HCT116 (cell line): ENCODE measurements at regions not wholly inside any gene's neighbourhood (a gene's known extent, or its start where the extent isn't known, plus 50 kb on each side); places are given as distances from the start of the nearest gene placed in this dataset.

Source experiments
- ATAC-seq: fragments of 200-7000 bp; cut with Tn5 transposase; 2 replicates; pipeline ENCODE4 v1.9.1; 2020; ENCODE audit warnings: mild to moderate bottlenecking, moderate library complexity
- BruUV-seq: library from RNA; stranded (reverse); fragments of 400-500 nt; replicated peaks from 2 replicates; lab custom pipeline; 2021; lab: Mats Ljungman, UMichigan
- CTCF ChIA-PET: fragments of 300-600 bp; sonication (Branson Sonifier 250); formaldehyde crosslinking; loops from one replicate; lab custom pipeline; 2021; ENCODE audit warnings: antibody characterized with exemption; lab: Charles Lee
- POLR2A ChIA-PET: fragments of 300-600, 350-600 bp; sonication (Branson Sonifier 250); formaldehyde crosslinking; loops from one replicate; lab custom pipeline; 2021; ENCODE audit warnings: antibody characterized with exemption; lab: Charles Lee
- RAD21 ChIA-PET, 2 experiments: fragments of 300-600 bp; sonication (Branson Sonifier 250); formaldehyde crosslinking; loops; one replicate each; lab custom pipeline; 2023; ENCODE audit warnings: low total read pairs in 2 of 2; ENCODE audit not compliant: uncharacterized antibody in 2 of 2, unreplicated experiment in 2 of 2, low non-redundant PET in 1 of 2; lab: Charles Lee
- DNase-seq: peaks from one replicate; pipeline ENCODE4 v3.0.0-alpha.2; 2010; ENCODE audit warnings: low read depth, low spot score
- H2AFZ ChIP-seq: fragments of 200-600 bp; shearing (Covaris generic), sonication (generic); 2 replicates; pipeline ENCODE4 v1.6.1; 2017; ENCODE audit warnings: low read depth, mixed run types, mixed read lengths, antibody characterized with exemption, low read length; ENCODE audit not compliant: poor library complexity, severe bottlenecking
- H3K27ac ChIP-seq: 2 replicates; pipeline ENCODE4 v1.5.1; 2012; ENCODE audit warnings: low read depth, low read length
- H3K27me3 ChIP-seq: fragments of 200-600 bp; sonication (generic); 2 replicates; pipeline ENCODE4 v1.6.1; 2016; ENCODE audit warnings: mixed run types, low read length, mixed read lengths; ENCODE audit not compliant: insufficient read depth
- H3K36me3 ChIP-seq, 2 experiments: fragments of 200-500 bp in 1 of 2; fragments of 200-600 bp in 1 of 2; sonication (Bioruptor generic) in 1 of 2; sonication (generic) in 1 of 2; 2 replicates each; pipeline versions ENCODE4 v1.5.1 to v1.6.1; 2014 to 2016; ENCODE audit warnings: low read length in 2 of 2, inconsistent platforms in 1 of 2, mixed read lengths in 1 of 2, mixed run types in 1 of 2; ENCODE audit not compliant: insufficient read depth in 2 of 2, control insufficient read depth in 1 of 2
- H3K4me1 ChIP-seq, 2 experiments: fragments of 200-600 bp in 1 of 2; sonication (generic) in 1 of 2; 2 replicates each; pipeline versions ENCODE4 v1.5.1 to v1.6.1; 2012 to 2017; ENCODE audit warnings: low read length in 2 of 2, inconsistent platforms in 1 of 2, mild to moderate bottlenecking in 1 of 2, mixed read lengths in 1 of 2, mixed run types in 1 of 2, moderate library complexity in 1 of 2; ENCODE audit not compliant: insufficient read depth in 2 of 2, control insufficient read depth in 1 of 2
- H3K4me2 ChIP-seq: fragments of 200-600 bp; sonication (generic); 2 replicates; pipeline ENCODE4 v1.6.1; 2017; ENCODE audit warnings: mixed run types, low read length, mixed read lengths
- H3K4me3 ChIP-seq, 2 experiments: fragments of 200-600 bp in 1 of 2; sonication (generic) in 1 of 2; replicated peaks in 1 of 2; 2 replicates each; pipeline ENCODE4 v1.5.1; 2011 to 2016; ENCODE audit warnings: low read length in 2 of 2, control low read depth in 1 of 2, low read depth in 1 of 2, mild to moderate bottlenecking in 1 of 2, mixed read lengths in 1 of 2, mixed run types in 1 of 2
- H3K79me2 ChIP-seq: fragments of 200-600 bp; sonication (generic); 2 replicates; pipeline ENCODE4 v1.6.1; 2017; ENCODE audit warnings: mild to moderate bottlenecking, mixed run types, low read length, moderate library complexity, mixed read lengths; ENCODE audit not compliant: insufficient read depth
- H3K9ac ChIP-seq: fragments of 200-600 bp; sonication (generic); 2 replicates; pipeline ENCODE4 v1.6.1; 2016; ENCODE audit warnings: low read length, mixed read lengths
- H3K9me2 ChIP-seq: fragments of 200-600 bp; sonication (generic), shearing (Covaris generic); 2 replicates; pipeline ENCODE4 v1.6.1; 2017; ENCODE audit warnings: mixed run types, mild to moderate bottlenecking, moderate library complexity; ENCODE audit not compliant: insufficient read depth
- H3K9me3 ChIP-seq, 2 experiments: fragments of 200-500 bp in 1 of 2; fragments of 200-600 bp in 1 of 2; sonication (Bioruptor generic) in 1 of 2; sonication (generic) in 1 of 2; 2 replicates each; pipeline ENCODE4 v1.6.1; 2014 to 2017; ENCODE audit warnings: low read length in 2 of 2, mixed read lengths in 2 of 2, inconsistent platforms in 1 of 2, low read depth in 1 of 2, mild to moderate bottlenecking in 1 of 2, mixed run types in 1 of 2, moderate library complexity in 1 of 2; ENCODE audit not compliant: control insufficient read depth in 1 of 2, insufficient read depth in 1 of 2
- H4K20me1 ChIP-seq: fragments of 200-600 bp; sonication (generic), shearing (Covaris generic); 2 replicates; pipeline ENCODE4 v1.6.1; 2017; ENCODE audit warnings: mixed run types, mild to moderate bottlenecking, moderate library complexity; ENCODE audit not compliant: insufficient read depth
- ATF3 ChIP-seq: IDR thresholded peaks from 2 replicates; pipeline ENCODE4 v1.6.1; 2012
- CBX3 ChIP-seq: IDR thresholded peaks from 2 replicates; pipeline ENCODE4 v1.6.1; 2012; ENCODE audit warnings: low read depth
- CEBPB ChIP-seq: IDR thresholded peaks from 2 replicates; pipeline ENCODE4 v1.6.1; 2012; ENCODE audit warnings: low read depth
- EGR1 ChIP-seq: IDR thresholded peaks from 2 replicates; pipeline ENCODE4 v1.6.1; 2012; ENCODE audit warnings: low read depth
- ELF1 ChIP-seq: IDR thresholded peaks from 2 replicates; pipeline ENCODE4 v1.6.1; 2012; ENCODE audit warnings: low read depth, borderline replicate concordance
- EZH2 ChIP-seq: fragments of 200-600 bp; sonication (generic); IDR thresholded peaks from 2 replicates; pipeline ENCODE4 v1.6.1; 2017; ENCODE audit warnings: antibody characterized with exemption, mixed run types
- EZH2phosphoT487 ChIP-seq: fragments of 200-600 bp; IDR thresholded peaks from 2 replicates; pipeline ENCODE4 v1.6.1; 2018; ENCODE audit warnings: antibody characterized with exemption, borderline replicate concordance
- JUND ChIP-seq: IDR thresholded peaks from 2 replicates; pipeline ENCODE4 v1.6.1; 2012
- MAX ChIP-seq: IDR thresholded peaks from 2 replicates; pipeline ENCODE4 v1.6.1; 2012
- POLR2A ChIP-seq: IDR thresholded peaks from 2 replicates; pipeline ENCODE4 v1.7.0; 2011; ENCODE audit warnings: borderline replicate concordance; ENCODE audit not compliant: insufficient read depth, insufficient read length; ENCODE audit errors: extremely low read depth
- POLR2AphosphoS5 ChIP-seq: IDR thresholded peaks from 2 replicates; pipeline ENCODE4 v1.6.1; 2011; ENCODE audit warnings: mild to moderate bottlenecking, low read depth, low read length, moderate library complexity
- RAD21 ChIP-seq: IDR thresholded peaks from 2 replicates; pipeline ENCODE4 v1.6.1; 2012; ENCODE audit warnings: low read depth, mild to moderate bottlenecking
- SP1 ChIP-seq: IDR thresholded peaks from 2 replicates; pipeline ENCODE4 v1.6.1; 2012; ENCODE audit warnings: low read depth
- SRF ChIP-seq: IDR thresholded peaks from 2 replicates; pipeline ENCODE4 v1.6.1; 2012; ENCODE audit warnings: low read depth
- TCF7L2 ChIP-seq: IDR thresholded peaks from 2 replicates; pipeline ENCODE4 v1.7.0; 2011; ENCODE audit warnings: borderline replicate concordance, inconsistent platforms; ENCODE audit not compliant: insufficient read depth, insufficient read length; ENCODE audit errors: extremely low read depth
- YY1 ChIP-seq: IDR thresholded peaks from 2 replicates; pipeline ENCODE4 v1.6.1; 2011; ENCODE audit warnings: low read length, low read depth, moderate library complexity, mild to moderate bottlenecking; ENCODE audit not compliant: insufficient replicate concordance; ENCODE audit errors: extremely low read depth
- ZBTB33 ChIP-seq: IDR thresholded peaks from 2 replicates; pipeline ENCODE4 v1.6.1; 2011; ENCODE audit warnings: mild to moderate bottlenecking, low read length, moderate library complexity; ENCODE audit not compliant: insufficient replicate concordance; ENCODE audit errors: extremely low read depth
- intact Hi-C: fragments of 100-400 bp; cut with micrococcal nuclease; formaldehyde crosslinking; loops from 2 replicates; pipeline ENCODE4 v1.10.0; 2022
- TF ChIP-seq, protein P1 (sequence below): IDR thresholded peaks from 2 replicates; pipeline ENCODE4 v1.6.1; 2012; ENCODE audit warnings: low read depth

DNA sequence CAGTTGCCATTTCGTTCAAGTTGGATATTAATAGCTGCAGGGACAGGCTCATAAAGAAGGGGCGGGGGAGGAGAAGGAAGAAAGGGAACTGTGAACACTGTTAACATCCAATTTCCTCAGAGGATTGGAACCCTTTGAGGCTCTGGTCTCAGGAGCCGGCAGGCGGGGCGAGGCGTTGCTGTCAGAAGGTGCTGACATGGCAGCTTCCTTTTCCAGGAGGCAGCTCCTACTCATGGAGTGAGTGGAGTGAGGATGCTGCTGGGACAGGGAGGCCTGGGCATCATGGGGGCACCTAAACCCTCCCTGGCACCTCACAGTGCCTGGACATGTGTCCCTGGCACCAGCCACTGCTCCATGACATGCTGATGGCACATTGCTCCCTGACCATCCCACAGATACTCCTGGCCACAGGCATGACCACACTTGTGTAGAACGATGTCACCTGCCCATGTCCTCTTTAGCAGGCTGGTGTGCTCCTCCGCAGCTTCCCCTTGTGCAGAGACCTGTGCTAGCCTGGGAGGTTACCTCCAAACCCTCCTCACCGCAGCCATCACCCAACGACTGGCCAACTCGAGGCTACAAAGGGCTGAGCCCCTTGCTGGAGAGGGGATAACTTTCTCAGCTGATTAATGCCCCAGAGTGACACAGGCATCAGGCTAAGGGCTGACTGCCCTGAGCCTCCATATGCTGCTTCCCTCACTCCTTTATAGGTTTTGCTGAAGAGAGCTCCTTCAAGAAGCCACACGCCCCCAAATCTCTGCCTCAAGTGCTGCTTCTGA, 79.6 kb upstream of the NECTIN1 start:
- no peak for DNase-seq
- Histone ChIP-seq H3K9me2 (no peaks in the 10 kb centered on the region), H3K27ac (no peak overlapping the region), H3K27me3 (peaks cover 13% of the 10 kb centered on the region; the same call in 1 of the 2 replicates), H3K4me1 (0 out of 4 replicates have a peak, but pooled peaks cover 0 to 3% of the 10 kb centered on the region in 2 experiments), H3K4me2 (no peak overlapping the region), H3K9ac (no peak overlapping the region), H3K9me3 (no peaks in the 10 kb centered on the region), H3K79me2 (no peaks in the 10 kb centered on the region), H3K36me3 (no peaks in the 10 kb centered on the region), H2AFZ (no peak overlapping the region), H4K20me1 (no peaks in the 10 kb centered on the region), H3K4me3 (no peak overlapping the region)
- intact Hi-C loops = no loop called here
- no peak for ATAC-seq
- ChIA-PET RAD21 (no interaction called here), POLR2A (no interaction called here), CTCF (no interaction called here)
- TF ChIP-seq CBX3 = no peak
- TF ChIP-seq SRF = no peak
- TF ChIP-seq ELF1 = no peak
- no peak for TF ChIP-seq SP1
- TF ChIP-seq MAX = no peak
- no peak for TF ChIP-seq ATF3
- TF ChIP-seq JUND = no peak
- TF ChIP-seq, protein P1, sequence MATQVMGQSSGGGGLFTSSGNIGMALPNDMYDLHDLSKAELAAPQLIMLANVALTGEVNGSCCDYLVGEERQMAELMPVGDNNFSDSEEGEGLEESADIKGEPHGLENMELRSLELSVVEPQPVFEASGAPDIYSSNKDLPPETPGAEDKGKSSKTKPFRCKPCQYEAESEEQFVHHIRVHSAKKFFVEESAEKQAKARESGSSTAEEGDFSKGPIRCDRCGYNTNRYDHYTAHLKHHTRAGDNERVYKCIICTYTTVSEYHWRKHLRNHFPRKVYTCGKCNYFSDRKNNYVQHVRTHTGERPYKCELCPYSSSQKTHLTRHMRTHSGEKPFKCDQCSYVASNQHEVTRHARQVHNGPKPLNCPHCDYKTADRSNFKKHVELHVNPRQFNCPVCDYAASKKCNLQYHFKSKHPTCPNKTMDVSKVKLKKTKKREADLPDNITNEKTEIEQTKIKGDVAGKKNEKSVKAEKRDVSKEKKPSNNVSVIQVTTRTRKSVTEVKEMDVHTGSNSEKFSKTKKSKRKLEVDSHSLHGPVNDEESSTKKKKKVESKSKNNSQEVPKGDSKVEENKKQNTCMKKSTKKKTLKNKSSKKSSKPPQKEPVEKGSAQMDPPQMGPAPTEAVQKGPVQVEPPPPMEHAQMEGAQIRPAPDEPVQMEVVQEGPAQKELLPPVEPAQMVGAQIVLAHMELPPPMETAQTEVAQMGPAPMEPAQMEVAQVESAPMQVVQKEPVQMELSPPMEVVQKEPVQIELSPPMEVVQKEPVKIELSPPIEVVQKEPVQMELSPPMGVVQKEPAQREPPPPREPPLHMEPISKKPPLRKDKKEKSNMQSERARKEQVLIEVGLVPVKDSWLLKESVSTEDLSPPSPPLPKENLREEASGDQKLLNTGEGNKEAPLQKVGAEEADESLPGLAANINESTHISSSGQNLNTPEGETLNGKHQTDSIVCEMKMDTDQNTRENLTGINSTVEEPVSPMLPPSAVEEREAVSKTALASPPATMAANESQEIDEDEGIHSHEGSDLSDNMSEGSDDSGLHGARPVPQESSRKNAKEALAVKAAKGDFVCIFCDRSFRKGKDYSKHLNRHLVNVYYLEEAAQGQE = no peak
- no peak for TF ChIP-seq EZH2
- no peak for TF ChIP-seq CEBPB
- TF ChIP-seq RAD21 = no peak
- TF ChIP-seq EGR1 = no peak
- no peak for TF ChIP-seq POLR2A
- no peak for TF ChIP-seq POLR2AphosphoS5
- no peak for TF ChIP-seq EZH2phosphoT487
- TF ChIP-seq TCF7L2 = no peak
- no peak for TF ChIP-seq YY1
- no peak for TF ChIP-seq ZBTB33
- no TSS peak for BruUV-seq
